WTC11 (cell line): ENCODE measurements at regions not wholly inside any gene's neighbourhood (a gene's known extent, or its start where the extent isn't known, plus 50 kb on each side); places are given as distances from the start of the nearest gene placed in this dataset.

Experiments
- ATF6 ChIP-seq: sonication (generic); formaldehyde crosslinking; IDR thresholded peaks from 2 replicates; pipeline ENCODE4 v1.8.1; 2023; ENCODE audit warnings: mild to moderate bottlenecking, missing genetic modification reagents
- CREB1 ChIP-seq: sonication (generic); formaldehyde crosslinking; IDR thresholded peaks from 2 replicates; pipeline ENCODE4 v1.8.0; 2023; ENCODE audit warnings: mild to moderate bottlenecking, missing genetic modification reagents
- CTCF ChIP-seq: fragments of 200-600 bp; IDR thresholded peaks from 2 replicates; pipeline ENCODE4 v1.8.0; 2022; ENCODE audit warnings: antibody characterized with exemption
- FOXK1 ChIP-seq: sonication (generic); formaldehyde crosslinking; IDR thresholded peaks from 2 replicates; pipeline ENCODE4 v1.8.0; 2022; ENCODE audit warnings: mild to moderate bottlenecking, moderate library complexity, missing genetic modification reagents
- NFYB ChIP-seq: sonication (generic); formaldehyde crosslinking; conservative IDR thresholded peaks from 2 replicates; pipeline ENCODE4 v1.8.0; 2022; ENCODE audit warnings: low read depth, missing genetic modification reagents
- TEAD1 ChIP-seq: sonication (generic); formaldehyde crosslinking; IDR thresholded peaks from 2 replicates; pipeline ENCODE4 v1.8.0; 2022; ENCODE audit warnings: mild to moderate bottlenecking, missing genetic modification reagents
- TEAD4 ChIP-seq: sonication (generic); formaldehyde crosslinking; IDR thresholded peaks from 2 replicates; pipeline ENCODE4 v1.8.0; 2022; ENCODE audit warnings: mild to moderate bottlenecking, missing genetic modification reagents
- USF1 ChIP-seq: sonication (generic); formaldehyde crosslinking; IDR thresholded peaks from 2 replicates; pipeline ENCODE4 v1.8.0; 2022; ENCODE audit warnings: mild to moderate bottlenecking, missing genetic modification reagents
- ZNF396 ChIP-seq: fragments of 250-450 bp; sonication (Bioruptor Pico); IDR thresholded peaks from 2 replicates; pipeline ENCODE4 v1.8.0; 2021; ENCODE audit warnings: mild to moderate bottlenecking, moderate library complexity, borderline replicate concordance

GRCh38 chr9:75639971-75640610 lies 250.4 kb upstream of the PCSK5 start:
- TF ChIP-seq CREB1 (CRISPR knock-in tag) (no peak), CTCF (no peak), USF1 (CRISPR knock-in tag) (no peak), ZNF396 (CRISPR knock-in tag) (no peak), ATF6 (CRISPR knock-in tag) (no peak), FOXK1 (no peak), TEAD4 (no peak), TEAD1 (no peak), NFYB (CRISPR knock-in tag) (no peak)
